Testis (tissue), 2 donors: ENCODE measurements at regions not wholly inside any gene's neighbourhood (a gene's known extent, or its start where the extent isn't known, plus 50 kb on each side); places are given as distances from the start of the nearest gene placed in this dataset.

Experiments
- CTCF ChIP-seq, 3 experiments: fragments of 450-650 bp in 2 of 3; fragments of 200-600 bp in 1 of 3; sonication (generic) in 1 of 3; IDR thresholded peaks; one replicate each; pipeline ENCODE4 v1.5.1; 2016 to 2019; ENCODE audit warnings: antibody characterized with exemption in 3 of 3, mild to moderate bottlenecking in 2 of 3, moderate library complexity in 1 of 3
- POLR2A ChIP-seq: fragments of 450-650 bp; IDR thresholded peaks from one replicate; pipeline ENCODE4 v1.6.1; 2017; ENCODE audit warnings: antibody characterized with exemption, mild to moderate bottlenecking, moderate library complexity

- no peak for TF ChIP-seq POLR2A
- no peak for TF ChIP-seq CTCF (IDR thresholded peaks at IDR 0.05)
These were observed 126.9 kb downstream of the SETD4 start for GRCh38 chr21:35933466-35933865.
